GM18861 (cell line): ENCODE measurements at regions not wholly inside any gene's neighbourhood (a gene's known extent, or its start where the extent isn't known, plus 50 kb on each side); places are given as distances from the start of the nearest gene placed in this dataset.
"Not testable (repeated sequence)": the region's sequence is repeated elsewhere in the genome, so short reads cannot be mapped to it uniquely, and the experiment has no call there.

Experiments used
- ATAC-seq: cut with Tn5 transposase; IDR thresholded peaks from one replicate; pipeline ENCODE4 v1.9.1; 2021; ENCODE audit not compliant: unreplicated experiment

- ATAC-seq: no peak
Measured at GRCh38 chr5:101664071-101664791, 631.9 kb downstream of the SLCO4C1 start.

GRCh38 chr5:101663543-101663942 is 632.5 kb downstream of the SLCO4C1 start:
- ATAC-seq: no peak

GRCh38 chr5:101662263-101662662 is 633.8 kb downstream of the SLCO4C1 start:
- ATAC-seq: no peak

- ATAC-seq: no peak
Measured at GRCh38 chr5:101658433-101658832, 637.7 kb downstream of the SLCO4C1 start.

- ATAC-seq: no peak
Measured at GRCh38 chr5:101653996-101654395, 642.1 kb downstream of the SLCO4C1 start.

- no peak for ATAC-seq
Measured at GRCh38 chr5:101647861-101648260, 648.2 kb downstream of the SLCO4C1 start.

GRCh38 chr5:101643794-101644193 is 652.3 kb downstream of the SLCO4C1 start:
- ATAC-seq: no peak

- ATAC-seq: no peak
Measured at GRCh38 chr5:101637599-101637998, 658.5 kb downstream of the SLCO4C1 start.

GRCh38 chr5:101627770-101628169 is 668.3 kb downstream of the SLCO4C1 start:
- not testable (repeated sequence) for ATAC-seq

GRCh38 chr5:101626572-101626971 is 669.5 kb downstream of the SLCO4C1 start:
- ATAC-seq: no peak

GRCh38 chr5:101611039-101611438 is 685.0 kb downstream of the SLCO4C1 start:
- ATAC-seq: no peak

GRCh38 chr5:101608322-101608721 is 687.8 kb downstream of the SLCO4C1 start:
- ATAC-seq: no peak

- ATAC-seq: peak; percentile 61
Measured at GRCh38 chr5:101605700-101606099, 690.4 kb downstream of the SLCO4C1 start.

- ATAC-seq: no peak
Measured at GRCh38 chr5:101600614-101601013, 695.5 kb downstream of the SLCO4C1 start.

GRCh38 chr5:101590384-101590783 is 687.3 kb upstream of the ST8SIA4 start:
- ATAC-seq: no peak

- no peak for ATAC-seq
Measured at GRCh38 chr5:101585366-101585765, 682.3 kb upstream of the ST8SIA4 start.

GRCh38 chr5:101580591-101580990 is 677.5 kb upstream of the ST8SIA4 start:
- no peak for ATAC-seq

- no peak for ATAC-seq
Measured at GRCh38 chr5:101574017-101574416, 670.9 kb upstream of the ST8SIA4 start.

- no peak for ATAC-seq
Measured at GRCh38 chr5:101561018-101561417, 657.9 kb upstream of the ST8SIA4 start.

- no peak for ATAC-seq
Measured at GRCh38 chr5:101543780-101544179, 640.7 kb upstream of the ST8SIA4 start.

- ATAC-seq: no peak
Measured at GRCh38 chr5:101539315-101539714, 636.2 kb upstream of the ST8SIA4 start.

- no peak for ATAC-seq
Measured at GRCh38 chr5:101535626-101536025, 632.5 kb upstream of the ST8SIA4 start.

- ATAC-seq: no peak
Measured at GRCh38 chr5:101534491-101535110, 631.5 kb upstream of the ST8SIA4 start.
